ENCODE measurements at regions not wholly inside any gene's neighbourhood (a gene's known extent, or its start where the extent isn't known, plus 50 kb on each side); places are given as distances from the start of the nearest gene placed in this dataset.

DNA sequence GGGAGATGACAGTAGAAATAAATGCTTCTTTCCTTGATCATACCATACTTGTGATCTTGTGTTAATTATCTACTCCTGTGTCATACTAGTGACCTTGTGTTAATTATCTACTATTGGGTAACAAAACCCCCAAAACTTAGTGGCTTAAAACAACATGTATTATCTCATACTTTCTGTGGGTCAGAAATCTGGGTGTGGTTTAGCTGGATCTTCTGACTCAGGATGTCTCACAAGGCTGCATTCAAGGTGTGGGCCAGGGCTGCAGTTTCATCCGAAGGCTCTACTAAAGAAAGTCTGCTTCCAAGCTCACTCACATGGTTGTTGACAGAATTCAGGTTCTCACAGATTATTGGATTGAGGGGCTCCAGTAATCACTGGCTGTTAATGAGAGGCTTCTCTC lies 70.3 kb upstream of the NDP start:
- no peaks in the 10 kb centered on the region for H3K36me3 ChIP-seq (ENCODE audit: control insufficient read depth, insufficient read depth, low read length)
- no peak for TF ChIP-seq HDAC2 (IDR thresholded peaks at IDR 0.05)
- TF ChIP-seq, protein P1, sequence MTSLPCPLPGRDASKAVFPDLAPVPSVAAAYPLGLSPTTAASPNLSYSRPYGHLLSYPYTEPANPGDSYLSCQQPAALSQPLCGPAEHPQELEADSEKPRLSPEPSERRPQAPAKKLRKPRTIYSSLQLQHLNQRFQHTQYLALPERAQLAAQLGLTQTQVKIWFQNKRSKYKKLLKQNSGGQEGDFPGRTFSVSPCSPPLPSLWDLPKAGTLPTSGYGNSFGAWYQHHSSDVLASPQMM (CRISPR knock-in tag; IDR thresholded peaks at IDR 0.05) = no peak
- TF ChIP-seq SMAD1 (IDR thresholded peaks at IDR 0.05; ENCODE audit: low read depth, low read length, partially characterized antibody) = no peak
- no peak for TF ChIP-seq SMAD2 (IDR thresholded peaks at IDR 0.05; ENCODE audit: low read depth, low read length)
- no peak for TF ChIP-seq ZNF24 (IDR thresholded peaks at IDR 0.05)
- TF ChIP-seq CBFA2T3 (IDR thresholded peaks at IDR 0.05) = no peak
- no peak for TF ChIP-seq REST (IDR thresholded peaks at IDR 0.05; ENCODE audit: borderline replicate concordance)
- no peak for TF ChIP-seq REST (CRISPR knock-in tag; IDR thresholded peaks at IDR 0.05; ENCODE audit: low read depth)
- TF ChIP-seq, protein P2, sequence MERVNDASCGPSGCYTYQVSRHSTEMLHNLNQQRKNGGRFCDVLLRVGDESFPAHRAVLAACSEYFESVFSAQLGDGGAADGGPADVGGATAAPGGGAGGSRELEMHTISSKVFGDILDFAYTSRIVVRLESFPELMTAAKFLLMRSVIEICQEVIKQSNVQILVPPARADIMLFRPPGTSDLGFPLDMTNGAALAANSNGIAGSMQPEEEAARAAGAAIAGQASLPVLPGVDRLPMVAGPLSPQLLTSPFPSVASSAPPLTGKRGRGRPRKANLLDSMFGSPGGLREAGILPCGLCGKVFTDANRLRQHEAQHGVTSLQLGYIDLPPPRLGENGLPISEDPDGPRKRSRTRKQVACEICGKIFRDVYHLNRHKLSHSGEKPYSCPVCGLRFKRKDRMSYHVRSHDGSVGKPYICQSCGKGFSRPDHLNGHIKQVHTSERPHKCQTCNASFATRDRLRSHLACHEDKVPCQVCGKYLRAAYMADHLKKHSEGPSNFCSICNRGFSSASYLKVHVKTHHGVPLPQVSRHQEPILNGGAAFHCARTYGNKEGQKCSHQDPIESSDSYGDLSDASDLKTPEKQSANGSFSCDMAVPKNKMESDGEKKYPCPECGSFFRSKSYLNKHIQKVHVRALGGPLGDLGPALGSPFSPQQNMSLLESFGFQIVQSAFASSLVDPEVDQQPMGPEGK (CRISPR knock-in tag; IDR thresholded peaks at IDR 0.05; ENCODE audit: borderline replicate concordance) = no peak
- TF ChIP-seq, protein P3, sequence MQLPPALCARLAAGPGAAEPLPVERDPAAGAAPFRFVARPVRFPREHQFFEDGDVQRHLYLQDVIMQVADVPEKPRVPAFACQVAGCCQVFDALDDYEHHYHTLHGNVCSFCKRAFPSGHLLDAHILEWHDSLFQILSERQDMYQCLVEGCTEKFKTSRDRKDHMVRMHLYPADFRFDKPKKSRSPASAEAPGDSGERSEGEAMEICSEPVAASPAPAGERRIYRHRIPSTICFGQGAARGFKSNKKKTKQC (CRISPR knock-in tag; IDR thresholded peaks at IDR 0.05) = no peak
- no peak for TF ChIP-seq ZBTB17 (CRISPR knock-in tag; IDR thresholded peaks at IDR 0.05)
- TF ChIP-seq MEF2D (tag; conservative IDR thresholded peaks at IDR 0.05; ENCODE audit: low read depth) = no peak
- TF ChIP-seq FOXP1 (CRISPR knock-in tag; IDR thresholded peaks at IDR 0.05) = no peak
- no peak for TF ChIP-seq TFAM (CRISPR knock-in tag; conservative IDR thresholded peaks at IDR 0.05)
- TF ChIP-seq MTA1 (IDR thresholded peaks at IDR 0.05; ENCODE audit: borderline replicate concordance) = no peak

More for the DNA sequence above, 70.3 kb upstream of the NDP start:
- WGBS (ENCODE audit: insufficient coverage, low coverage, missing lambda C conversion rate) = 0% methylated on average over 1 of the region's 1 CpG
- Histone ChIP-seq H3K27ac (ENCODE audit: extremely low read depth, low read depth, low read length) (no peak overlapping the region), H3K4me2 (ENCODE audit: insufficient read depth, low read length) (no peak overlapping the region), H3K9ac (ENCODE audit: insufficient read depth in 1 of 2, low read depth in 2 of 2, low read length in 2 of 2) (no peak overlapping the region), H3K4me3 (no peak overlapping the region), H3K27me3 (ENCODE audit: control insufficient read depth in 2 of 2, insufficient read depth in 2 of 2, low read length in 2 of 2) (no peaks in the 10 kb centered on the region), H3K79me2 (ENCODE audit: control insufficient read depth, insufficient read depth, low read length) (no peaks in the 10 kb centered on the region), H3K4me1 (replicated peaks in 1 of 2; ENCODE audit: control insufficient read depth in 2 of 2, insufficient read depth in 2 of 2, low read length in 2 of 2) (no peaks in the 10 kb centered on the region), H3K9me3 (replicated peaks; ENCODE audit: control insufficient read depth, insufficient read depth, low read depth, low read length) (no peaks in the 10 kb centered on the region), H2AFZ (ENCODE audit: low read depth, low read length) (no peak overlapping the region), H4K20me1 (replicated peaks; ENCODE audit: control insufficient read depth, insufficient read depth, low read length) (no peaks in the 10 kb centered on the region), H3K9me1 (ENCODE audit: control insufficient read depth, insufficient read depth, low read length) (no peaks in the 10 kb centered on the region)
- FAIRE-seq = no peak
- BruUV-seq (replicated peaks) = no TSS peak
- ATAC-seq = no peak
- intact Hi-C loops (cut with micrococcal nuclease) (no loop called here), in situ Hi-C loops (cut with MboI) (no loop called here)
- ChIA-PET CTCF (ENCODE audit: low intra/inter-chr PET ratio) (no interaction called here), POLR2A (no interaction called here)
- DNase-seq (ENCODE audit: extremely low read depth in 1 of 4, low spot score in 3 of 4) = no peak
